ENCODE measurements at regions not wholly inside any gene's neighbourhood (a gene's known extent, or its start where the extent isn't known, plus 50 kb on each side); places are given as distances from the start of the nearest gene placed in this dataset.
"Not testable (repeated sequence)": the region's sequence is repeated elsewhere in the genome, so short reads cannot be mapped to it uniquely, and the experiment has no call there.

GRCh38 chr6:9704989-9705388, 709.9 kb downstream of the TFAP2A start:
- no peak for DNase-seq (ENCODE audit: low read depth in 2 of 2)

- DNase-seq (ENCODE audit: low read depth in 2 of 2): no peak
Observed at GRCh38 chr6:9702914-9703313, 712.0 kb downstream of the TFAP2A start.

GRCh38 chr6:9699888-9700287, 715.0 kb downstream of the TFAP2A start:
- DNase-seq (ENCODE audit: low read depth in 2 of 2): no peak

GRCh38 chr6:9697263-9697931, 717.5 kb downstream of the TFAP2A start:
- no peak for DNase-seq (ENCODE audit: low read depth in 2 of 2)

- no peak for DNase-seq (ENCODE audit: low read depth in 2 of 2)
Observed at GRCh38 chr6:9690388-9690787, 724.5 kb downstream of the TFAP2A start.

GRCh38 chr6:9680727-9681126, 734.1 kb downstream of the TFAP2A start:
- DNase-seq (ENCODE audit: low read depth in 2 of 2): not testable (repeated sequence)

GRCh38 chr6:9675122-9675521, 739.8 kb downstream of the TFAP2A start:
- no peak for DNase-seq (ENCODE audit: low read depth in 2 of 2)

- no peak for DNase-seq (ENCODE audit: low read depth in 2 of 2)
Observed at GRCh38 chr6:9659848-9660247, 755.0 kb downstream of the TFAP2A start.

- DNase-seq (ENCODE audit: low read depth in 2 of 2): no peak
Observed at GRCh38 chr6:9657994-9658393, 756.9 kb downstream of the TFAP2A start.

- DNase-seq (ENCODE audit: low read depth in 2 of 2): no peak
Observed at GRCh38 chr6:9647599-9647998, 767.3 kb downstream of the TFAP2A start.

- DNase-seq (ENCODE audit: low read depth in 2 of 2): no peak
Observed at GRCh38 chr6:9647071-9647445, 767.8 kb downstream of the TFAP2A start.

- no peak for DNase-seq (ENCODE audit: low read depth in 2 of 2)
Observed at GRCh38 chr6:9646342-9647070, 768.4 kb downstream of the TFAP2A start.

GRCh38 chr6:9638861-9639260, 776.0 kb downstream of the TFAP2A start:
- DNase-seq (ENCODE audit: low read depth in 2 of 2): no peak

GRCh38 chr6:9634776-9635175, 780.1 kb downstream of the TFAP2A start:
- no peak for DNase-seq (ENCODE audit: low read depth in 2 of 2)

- DNase-seq (ENCODE audit: low read depth in 2 of 2): no peak
Observed at GRCh38 chr6:9632026-9632425, 782.8 kb downstream of the TFAP2A start.

GRCh38 chr6:9628819-9629218, 786.1 kb downstream of the TFAP2A start:
- DNase-seq (ENCODE audit: low read depth in 2 of 2): no peak

GRCh38 chr6:9627916-9628315, 787.0 kb downstream of the TFAP2A start:
- no peak for DNase-seq (ENCODE audit: low read depth in 2 of 2)

GRCh38 chr6:9623985-9624384, 790.9 kb downstream of the TFAP2A start:
- DNase-seq (ENCODE audit: low read depth in 2 of 2): no peak

GRCh38 chr6:9623228-9623832, 791.5 kb downstream of the TFAP2A start:
- DNase-seq (ENCODE audit: low read depth in 2 of 2): no peak

GRCh38 chr6:9621276-9621675, 793.6 kb downstream of the TFAP2A start:
- no peak for DNase-seq (ENCODE audit: low read depth in 2 of 2)

- no peak for DNase-seq (ENCODE audit: low read depth in 2 of 2)
Observed at GRCh38 chr6:9620687-9621086, 794.2 kb downstream of the TFAP2A start.

- no peak for DNase-seq (ENCODE audit: low read depth in 2 of 2)
Observed at GRCh38 chr6:9620263-9620662, 794.6 kb downstream of the TFAP2A start.

- DNase-seq (ENCODE audit: low read depth in 2 of 2): no peak
Observed at GRCh38 chr6:9614778-9615177, 800.1 kb downstream of the TFAP2A start.

Data from activated CD4-positive, alpha-beta T cell treated with anti-CD3 and anti-CD28 coated beads for 24 hours (primary cell).